ENCODE measurements at regions not wholly inside any gene's neighbourhood (a gene's known extent, or its start where the extent isn't known, plus 50 kb on each side); places are given as distances from the start of the nearest gene placed in this dataset.

DNA sequence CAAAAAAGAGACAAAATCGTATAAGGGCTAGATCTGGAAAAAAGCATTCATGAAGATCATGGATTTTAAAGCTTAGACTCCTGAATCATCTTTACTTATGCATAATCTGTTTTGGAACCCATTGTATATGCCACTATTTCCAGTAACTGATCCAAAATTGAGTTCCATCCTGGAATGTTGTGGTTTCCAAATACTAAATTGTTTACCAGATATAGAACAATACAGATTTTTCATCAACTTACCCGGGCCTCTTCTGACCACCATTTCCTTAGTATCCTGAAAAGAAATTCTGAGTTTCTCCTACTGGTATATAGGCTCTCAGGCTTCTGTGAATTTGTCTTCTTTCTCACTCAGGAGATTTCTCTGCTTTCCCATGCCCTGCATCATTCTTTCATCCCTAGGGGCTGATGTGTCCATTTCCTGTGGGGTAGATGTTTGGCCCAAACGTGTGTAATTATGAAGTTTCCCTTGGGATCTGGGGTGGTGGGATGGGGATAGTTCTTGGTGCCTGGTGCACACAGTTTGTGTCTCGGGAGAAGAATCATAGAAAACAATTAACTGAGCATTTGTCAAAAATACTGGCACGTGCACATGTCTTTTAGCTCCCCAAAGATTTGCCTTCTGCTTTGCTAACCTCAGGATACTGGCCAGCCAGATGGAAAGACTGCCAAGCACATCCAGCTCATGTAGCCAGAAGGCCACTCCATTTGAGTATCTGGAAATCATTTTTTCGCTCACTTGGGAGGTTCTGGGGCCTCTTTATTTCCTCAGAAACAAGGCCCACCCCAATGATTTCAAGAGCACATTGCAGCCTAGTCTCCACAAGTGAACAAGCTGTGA lies 127.8 kb downstream of the NTMT2 start:
- no peak for DNase-seq

DNA sequence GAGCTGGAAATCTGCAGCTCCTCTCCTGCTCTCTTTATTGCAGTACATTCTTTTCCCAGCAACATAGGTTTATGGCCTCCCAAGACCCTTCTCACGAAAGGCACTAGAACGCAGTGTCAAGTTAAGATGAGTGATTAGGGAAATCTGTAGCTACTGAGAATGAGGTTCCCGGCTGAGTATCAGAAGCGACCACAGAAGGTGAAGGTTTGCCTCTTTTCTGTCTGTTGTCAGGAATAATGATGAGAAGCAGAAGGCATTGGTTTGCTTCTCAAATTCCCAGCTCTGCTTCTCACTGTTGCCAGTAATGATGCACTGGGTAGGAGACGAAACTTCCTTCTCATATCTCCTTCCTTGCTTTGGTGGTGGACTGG lies 128.4 kb downstream of the NTMT2 start:
- DNase-seq, result no peak

DNA sequence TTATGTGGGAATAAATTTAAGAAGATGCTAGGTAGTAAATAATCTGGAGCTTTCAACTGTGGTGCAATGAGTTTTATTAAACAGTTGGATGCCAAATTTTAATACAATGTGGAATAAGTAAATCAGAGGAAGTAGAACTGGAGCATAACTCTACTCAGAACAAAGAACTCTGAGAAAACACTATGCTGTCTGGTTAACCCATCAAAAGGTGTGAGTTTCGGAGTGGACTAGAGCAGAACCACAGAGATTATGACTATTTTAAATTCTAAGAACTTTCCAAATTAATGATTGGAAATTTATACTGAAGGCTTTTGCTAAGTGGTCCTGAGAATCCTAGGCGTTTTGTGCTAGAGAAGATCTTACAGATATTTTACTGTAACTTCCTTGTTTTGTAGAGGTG lies 132.2 kb downstream of the NTMT2 start:
- no peak for DNase-seq

DNA sequence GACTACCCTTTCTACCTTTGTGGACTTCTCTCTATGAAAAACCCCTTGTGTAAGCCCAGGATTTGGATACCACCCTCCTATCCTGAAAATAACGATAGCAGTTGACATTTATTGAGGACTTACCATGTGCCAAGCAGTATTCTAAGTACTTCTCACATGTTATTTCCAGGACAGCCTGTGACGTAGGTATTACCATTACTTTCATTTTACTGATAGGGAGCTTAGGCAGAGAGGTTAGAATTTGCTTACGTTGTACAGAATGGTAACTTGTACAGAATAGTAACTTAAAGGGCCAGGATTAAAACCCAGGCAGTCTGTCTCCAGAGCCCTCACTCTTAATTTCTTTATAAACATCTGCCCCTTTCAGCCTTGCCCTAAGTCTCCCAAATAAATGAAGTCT lies 138.3 kb downstream of the NTMT2 start:
- no peak for DNase-seq

DNA sequence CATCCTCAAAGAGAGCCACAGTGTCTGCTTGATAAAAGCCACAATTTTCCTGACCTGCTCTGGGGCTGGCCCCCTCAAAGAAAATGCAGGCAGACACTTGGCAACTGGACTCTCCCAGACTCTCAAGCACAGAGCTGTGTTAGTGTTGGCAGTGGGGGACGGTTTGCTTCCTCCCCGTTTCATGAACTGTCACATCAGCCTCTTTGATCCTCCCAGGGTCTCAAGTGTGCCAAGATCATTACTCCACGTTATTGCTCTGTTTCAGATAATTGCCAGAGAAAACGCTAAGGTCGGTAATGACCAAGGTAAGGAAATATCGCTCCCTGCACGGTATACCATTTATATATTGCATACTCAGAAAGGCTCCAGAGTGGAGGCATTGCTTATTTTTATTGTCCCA lies 138.8 kb downstream of the NTMT2 start:
- DNase-seq, result no peak

DNA sequence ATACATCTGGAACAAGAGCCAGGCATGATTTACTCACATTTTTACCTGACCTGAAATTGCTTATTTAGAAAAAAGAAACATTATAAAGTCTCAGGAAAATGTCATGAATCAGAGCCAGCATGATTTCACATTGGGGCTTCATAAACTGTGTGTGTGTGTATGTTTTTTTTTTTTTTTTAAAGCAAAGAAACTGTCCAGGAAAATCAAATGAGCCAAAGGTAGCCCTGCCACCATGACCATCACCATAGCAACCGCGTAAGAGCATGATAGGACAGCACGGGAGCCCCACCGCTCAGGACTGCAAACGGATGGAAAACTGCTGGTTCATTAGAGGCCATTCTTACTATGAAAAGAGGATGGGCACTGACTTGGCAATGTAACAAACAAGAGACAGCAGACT lies 139.2 kb downstream of the NTMT2 start:
- DNase-seq, result no peak

DNA sequence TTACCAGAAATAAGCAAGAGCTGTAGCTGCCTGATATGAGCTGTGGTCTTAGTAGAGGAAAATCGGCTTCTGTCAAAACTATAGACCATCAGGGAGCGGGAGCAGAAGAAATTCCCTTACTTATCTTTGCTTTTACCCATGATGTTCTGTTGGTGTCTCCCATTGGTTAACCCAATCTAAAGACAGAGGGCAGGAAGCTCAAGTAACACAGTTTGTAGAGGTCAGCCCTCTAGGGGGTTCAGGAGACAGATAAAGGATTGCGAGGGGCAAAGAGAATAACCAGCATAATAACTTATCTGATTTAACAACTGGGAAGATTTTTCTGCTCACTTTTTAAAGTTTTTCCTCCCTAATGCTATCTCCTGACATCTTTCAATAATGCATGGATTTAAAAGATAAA lies 142.4 kb downstream of the NTMT2 start:
- no peak for DNase-seq

DNA sequence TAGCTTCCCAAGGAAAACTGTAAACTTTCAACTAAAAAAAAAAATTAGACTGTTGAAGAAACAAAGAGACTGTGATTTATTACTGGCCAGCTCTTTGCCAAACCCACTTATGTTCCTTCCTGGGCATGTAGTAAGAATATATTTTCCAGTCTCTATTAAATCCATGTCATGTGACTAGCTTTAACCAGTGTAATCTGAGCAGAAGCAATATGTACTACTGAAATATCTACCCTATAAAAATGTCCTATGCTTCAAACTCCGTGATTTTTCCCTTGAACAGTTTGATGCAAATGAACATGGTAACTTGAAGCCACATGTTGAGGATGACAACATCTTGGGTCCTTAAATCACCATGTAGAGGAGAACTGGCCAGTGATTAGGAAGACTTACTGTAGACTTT lies 144.5 kb downstream of the NTMT2 start:
- DNase-seq, result no peak

DNA sequence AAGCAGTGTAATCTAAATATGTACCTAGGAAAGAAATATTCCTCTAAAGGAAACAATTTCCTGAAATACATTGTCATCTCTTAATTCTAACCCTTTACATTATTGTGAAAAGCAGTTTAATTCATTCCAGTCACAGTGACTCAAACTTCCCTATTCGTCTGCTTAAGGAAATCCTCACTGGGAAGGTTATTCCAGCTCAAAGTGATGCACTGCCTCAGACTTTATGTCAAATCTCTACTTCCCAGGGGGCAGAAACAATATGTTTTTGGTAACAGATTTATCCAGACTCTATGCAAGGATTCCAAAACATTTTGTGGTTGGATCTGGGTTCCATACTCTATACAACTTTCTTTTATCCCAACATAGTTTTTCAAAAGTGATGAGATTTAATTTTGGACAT lies 145.2 kb downstream of the NTMT2 start:
- DNase-seq, result no peak

DNA sequence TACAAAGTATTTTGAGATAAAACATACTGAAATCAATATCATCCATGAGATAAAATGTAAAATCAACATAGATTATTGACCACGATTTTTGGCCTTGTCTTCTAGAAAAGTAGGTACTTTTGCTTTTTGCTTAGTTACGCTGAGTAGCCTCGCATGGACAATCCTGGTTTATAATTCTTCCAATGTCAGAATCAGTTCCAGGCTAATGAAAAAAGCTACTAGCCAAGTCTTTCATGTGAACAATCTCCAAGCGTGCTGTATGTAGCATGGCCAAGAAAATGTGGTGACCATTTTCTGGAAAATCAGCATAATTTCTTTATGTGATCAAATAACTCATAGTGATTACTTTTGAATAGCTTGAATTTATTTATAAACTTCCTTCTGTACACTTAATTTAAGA lies 145.8 kb downstream of the NTMT2 start:
- DNase-seq, result no peak

DNA sequence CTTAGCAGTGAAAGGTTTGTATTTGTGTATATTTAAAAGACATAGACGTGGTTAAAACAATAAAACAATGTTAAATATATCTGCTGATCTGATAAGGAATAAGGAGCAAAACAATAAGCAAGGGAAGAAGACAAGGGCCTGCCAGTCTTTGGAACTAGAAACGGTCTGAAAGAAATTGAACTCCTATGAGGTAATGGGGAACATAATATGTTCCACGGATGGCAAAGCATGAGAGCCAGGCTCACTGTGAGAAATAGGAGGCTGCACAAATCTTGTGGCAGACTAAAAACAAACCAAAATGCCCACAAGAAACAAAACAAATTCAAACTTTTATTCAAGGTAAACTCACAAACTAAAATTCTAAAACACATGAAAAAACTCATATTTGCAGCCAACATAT lies 150.5 kb downstream of the NTMT2 start:
- no peak for DNase-seq

DNA sequence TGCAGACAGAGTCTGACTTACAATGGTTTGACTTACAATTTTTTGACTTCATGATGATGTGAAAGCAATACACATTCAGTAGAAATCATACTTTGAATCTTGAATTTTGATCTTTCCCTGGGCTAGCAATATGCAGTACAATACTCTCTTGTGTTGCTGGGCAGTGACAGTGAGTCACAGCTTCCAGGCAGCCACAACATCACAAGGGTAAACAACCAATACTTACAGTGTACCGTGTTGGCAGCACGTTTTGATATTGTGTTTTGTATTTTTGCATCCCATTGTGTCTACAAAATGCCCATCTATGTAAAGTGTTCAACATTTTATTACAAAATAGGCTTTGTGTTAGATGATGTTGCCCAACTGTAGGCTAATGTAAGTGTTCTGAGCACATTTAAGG lies 150.9 kb downstream of the NTMT2 start:
- no peak for DNase-seq

DNA sequence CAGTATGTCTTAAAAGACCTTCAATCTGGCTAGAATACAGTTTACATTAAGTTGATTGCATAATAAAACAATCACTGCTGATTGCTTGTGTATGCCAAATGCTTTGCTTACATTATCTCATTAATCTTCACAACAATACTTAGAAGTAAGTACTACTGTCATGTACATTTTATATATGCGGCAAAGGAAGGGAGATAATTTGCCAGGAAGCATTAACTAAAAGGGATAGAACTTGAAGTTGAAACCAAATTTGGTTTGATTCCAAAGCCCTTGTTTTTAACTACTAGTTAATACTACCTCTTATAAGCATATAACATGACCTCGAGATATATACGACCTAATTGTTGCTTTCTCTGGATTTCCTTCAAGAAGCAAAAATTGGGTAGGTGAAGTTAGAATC lies 155.8 kb downstream of the NTMT2 start:
- DNase-seq, result no peak

DNA sequence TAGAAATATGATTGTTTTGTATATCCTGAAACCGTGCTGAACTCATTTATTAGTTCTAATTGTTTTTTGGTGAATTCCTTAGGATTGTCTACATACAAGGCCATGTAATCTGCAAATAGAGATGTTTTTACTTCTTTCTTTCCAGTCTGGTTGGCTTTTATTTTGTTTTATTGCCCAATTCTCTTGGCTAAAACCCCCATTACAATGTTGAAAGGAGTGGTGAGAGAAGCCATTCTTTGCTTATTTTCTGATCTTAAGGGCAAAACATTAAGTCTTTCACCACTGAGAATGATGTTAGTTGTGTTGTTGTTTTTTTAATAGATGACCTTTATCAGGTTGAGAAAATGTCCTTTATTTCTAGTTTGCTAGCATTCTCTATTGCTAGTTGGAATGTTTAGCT lies 157.3 kb downstream of the NTMT2 start:
- DNase-seq, result no peak

DNA sequence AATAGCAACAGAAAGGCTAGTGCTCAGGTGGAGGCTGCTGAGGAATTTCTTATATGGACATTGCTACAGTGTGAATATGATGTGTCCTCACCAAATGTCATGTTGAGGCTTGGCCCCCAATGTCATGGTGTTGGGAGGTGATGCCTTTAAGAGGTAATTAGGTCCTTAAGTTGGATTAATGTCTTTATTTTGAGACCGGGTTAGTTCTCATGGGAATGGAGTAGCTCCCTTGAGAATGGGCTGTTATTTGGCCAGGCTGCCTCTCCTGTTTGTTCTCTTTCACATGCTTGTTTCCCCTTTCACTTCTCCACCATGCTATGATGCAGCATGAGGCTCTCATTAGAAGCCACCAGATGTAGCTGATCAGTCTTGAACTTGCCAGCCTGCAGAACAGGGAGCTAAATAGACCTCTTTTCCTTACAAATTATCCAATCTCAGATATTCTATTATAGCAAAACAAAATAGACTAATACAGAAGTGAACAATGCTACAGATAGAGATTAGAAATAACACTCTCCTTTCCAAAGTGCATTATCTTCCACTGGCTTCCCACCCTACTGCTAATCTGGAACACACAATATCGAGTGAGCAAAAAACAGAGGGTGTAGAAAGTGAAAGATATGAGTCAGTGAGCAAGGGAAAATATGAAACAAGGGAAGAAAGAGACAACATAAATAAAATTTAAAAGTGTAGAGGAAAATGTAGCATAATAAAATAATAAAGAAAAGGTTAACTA lies 160.2 kb downstream of the NTMT2 start:
- DNase-seq, result no peak

DNA sequence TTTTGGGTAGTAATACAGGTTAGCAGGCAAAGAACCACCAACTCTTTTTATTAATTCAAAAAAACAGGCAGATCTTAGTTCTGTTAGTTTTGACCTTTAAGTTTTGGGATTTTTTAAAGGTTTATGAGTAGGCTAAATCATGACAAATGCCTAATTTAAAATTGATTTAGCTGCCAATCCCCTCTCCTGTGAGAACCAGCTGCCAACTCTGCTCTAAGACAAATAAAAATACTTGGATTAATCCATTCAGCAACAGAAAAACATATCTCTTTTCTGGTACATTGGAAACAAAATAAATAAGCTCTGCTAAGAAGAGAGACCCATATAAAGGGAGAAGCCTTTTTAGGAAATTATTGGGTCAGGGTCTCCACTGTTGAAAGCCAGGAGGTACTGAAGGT lies 160.8 kb downstream of the NTMT2 start:
- no peak for DNase-seq

DNA sequence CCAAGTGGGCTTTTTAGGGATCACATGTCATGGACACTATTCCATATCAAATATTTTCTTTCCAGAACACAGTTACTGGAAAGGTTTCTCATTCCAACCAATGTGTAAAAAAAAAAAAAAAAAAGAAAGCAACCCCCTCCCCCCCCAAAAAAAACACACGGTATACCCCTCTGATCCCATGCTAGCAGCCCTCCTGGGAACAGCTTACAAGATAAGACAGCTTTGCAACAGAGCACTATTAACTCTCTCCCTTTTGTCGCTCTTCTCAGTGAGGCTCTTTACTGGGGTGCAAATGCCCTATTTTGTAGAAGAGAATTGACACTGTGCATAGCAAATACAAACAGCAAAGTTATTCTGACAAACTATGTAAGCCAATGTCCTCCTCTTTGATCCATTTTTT lies 161.2 kb downstream of the NTMT2 start:
- DNase-seq, result no peak

DNA sequence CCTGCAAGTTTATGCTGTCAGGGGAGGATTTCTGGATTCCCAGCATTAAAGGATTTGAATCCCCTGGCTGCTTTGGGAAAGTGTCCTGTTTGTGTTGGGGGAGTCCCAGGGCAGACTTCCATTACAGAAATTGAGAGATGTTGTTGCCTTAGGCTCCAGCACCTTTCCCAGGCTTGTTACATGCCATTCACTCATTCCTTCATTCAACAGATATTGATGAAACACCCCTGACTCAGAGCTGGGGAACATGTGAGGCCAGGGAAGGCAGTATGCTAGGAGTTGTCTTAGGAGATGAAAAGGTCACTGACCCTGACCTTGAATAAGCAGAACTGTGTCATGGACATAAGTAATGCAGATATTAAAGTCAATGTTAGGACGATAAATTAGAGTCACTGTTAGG lies 161.7 kb downstream of the NTMT2 start:
- no peak for DNase-seq

DNA sequence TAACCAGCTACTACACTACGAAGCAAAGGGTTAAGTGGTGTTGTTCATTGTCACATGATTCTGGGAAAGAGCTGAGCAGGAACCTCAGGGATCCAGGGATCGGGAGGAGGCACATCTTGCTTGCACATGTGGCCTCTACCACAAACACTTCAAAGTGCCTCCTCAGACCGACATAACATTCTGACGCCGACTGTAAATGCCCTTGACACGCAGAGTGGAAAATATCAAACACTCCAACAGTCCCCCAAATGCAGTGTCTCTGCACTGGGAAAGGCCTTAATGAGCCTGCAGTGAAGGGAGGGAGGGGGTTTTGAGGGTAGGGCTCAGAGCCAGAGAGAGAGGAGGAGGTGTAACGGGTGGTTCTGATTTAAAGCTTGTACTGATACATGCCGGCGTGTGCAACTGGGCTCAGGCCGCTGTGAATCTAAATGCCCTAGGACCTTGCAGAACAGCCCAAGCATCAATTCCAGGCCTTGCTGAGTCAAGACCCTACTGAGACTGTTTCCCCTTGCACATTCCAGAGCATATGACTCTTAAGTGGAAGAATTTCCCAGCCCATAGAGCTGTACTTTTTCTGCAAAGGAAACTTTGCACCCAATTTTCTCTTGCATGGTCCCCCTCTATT lies 163.7 kb downstream of the NTMT2 start:
- no peak for DNase-seq

DNA sequence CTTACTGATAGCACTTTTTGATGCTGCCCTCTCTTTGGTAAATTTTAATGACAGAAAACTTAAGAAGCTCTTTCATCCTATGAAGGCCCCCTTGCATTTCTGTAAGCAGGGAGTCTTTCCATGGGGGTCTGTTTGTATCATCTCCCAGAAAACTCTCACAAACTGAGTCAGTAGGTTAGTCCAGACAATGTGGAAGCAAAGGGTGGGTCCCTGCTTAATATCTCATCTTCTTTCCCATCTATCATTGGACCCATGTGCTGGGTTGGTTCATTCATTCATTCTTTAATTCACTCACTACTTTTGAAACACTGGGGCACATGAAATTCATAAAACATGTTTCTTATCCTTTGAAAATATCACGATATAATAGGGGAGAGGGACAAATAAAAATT lies 164.3 kb downstream of the NTMT2 start:
- no peak for DNase-seq

DNA sequence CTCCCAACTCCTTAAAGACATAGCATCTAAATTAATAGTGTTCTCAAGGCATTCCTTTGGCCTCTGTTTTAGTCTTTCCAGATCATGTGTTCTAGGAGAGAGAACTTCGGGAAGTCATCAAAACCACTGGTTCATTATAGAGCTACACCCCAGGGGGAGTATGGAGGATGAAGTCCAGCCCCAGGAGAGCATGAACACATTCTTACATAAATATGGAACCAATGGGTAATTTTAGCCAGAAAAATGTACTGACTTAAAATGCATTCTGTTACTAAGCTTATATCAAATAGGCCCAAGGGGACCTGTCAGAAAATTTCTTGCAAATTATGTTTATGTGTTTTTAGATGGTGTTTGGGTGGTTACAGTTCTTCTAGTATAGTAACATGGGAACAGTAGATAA lies 165.2 kb downstream of the NTMT2 start:
- no peak for DNase-seq

DNA sequence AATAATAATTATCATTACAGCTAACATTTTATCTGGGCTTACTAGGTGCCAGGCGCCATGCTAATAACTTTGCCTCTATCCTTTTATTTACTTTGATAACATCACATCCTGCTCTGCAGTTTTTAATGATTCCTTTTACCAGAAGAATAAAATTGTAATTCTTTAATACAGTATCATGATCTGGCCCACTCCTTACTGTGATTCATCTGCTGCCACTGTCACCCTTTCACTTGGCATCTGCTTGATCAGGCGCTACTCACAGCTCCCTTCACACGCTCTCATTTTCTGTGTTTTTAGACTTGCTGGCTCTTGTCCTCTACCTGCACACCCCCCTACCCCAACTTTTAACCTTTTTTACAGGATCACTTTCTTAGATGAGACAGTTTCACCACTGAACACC lies 167.5 kb downstream of the NTMT2 start:
- DNase-seq, result no peak

DNA sequence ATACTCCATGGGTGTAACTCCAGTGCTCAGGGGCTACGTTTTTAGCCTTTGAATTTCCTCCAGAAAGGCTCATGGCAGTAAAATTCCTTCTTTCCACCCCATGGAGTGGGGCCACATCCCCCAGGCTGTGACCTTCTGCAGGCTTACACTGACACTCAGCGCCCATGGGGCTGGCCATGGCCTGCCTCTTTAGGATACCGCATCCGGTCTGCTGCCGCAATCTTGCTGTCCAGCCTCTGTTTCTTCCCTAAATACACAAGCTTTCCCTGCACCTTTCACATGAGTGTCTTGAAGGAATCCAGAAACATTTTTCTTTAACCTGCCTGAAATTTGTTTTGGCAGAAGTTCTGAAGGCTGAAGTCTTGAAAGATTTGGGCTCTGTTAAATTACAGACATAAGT lies 170.5 kb downstream of the NTMT2 start:
- no peak for DNase-seq

DNA sequence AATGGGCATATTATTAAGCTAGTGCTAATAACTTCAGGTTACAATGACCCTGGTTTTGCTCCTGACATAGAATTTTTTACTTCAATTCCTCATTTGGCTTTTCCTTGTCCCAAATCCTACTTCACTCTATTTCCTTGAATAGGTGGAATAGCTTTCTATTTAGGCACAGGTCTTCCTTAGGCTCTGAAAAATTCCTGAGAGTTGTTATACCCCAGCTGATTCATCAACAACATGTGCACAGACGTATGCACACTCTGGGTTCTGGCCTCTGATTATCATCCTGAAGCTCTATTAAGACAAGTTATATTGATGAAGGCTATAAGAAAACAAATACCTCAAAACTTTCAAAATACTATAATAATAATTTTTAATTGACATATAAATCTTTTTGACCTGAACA lies 172.4 kb downstream of the NTMT2 start:
- no peak for DNase-seq

Data from suppressor macrophage treated with lipopolysaccharide for 4 hours (primary cell).